HepG2 (cell line): ENCODE measurements at regions not wholly inside any gene's neighbourhood (a gene's known extent, or its start where the extent isn't known, plus 50 kb on each side); places are given as distances from the start of the nearest gene placed in this dataset.

Experiments used
- HMG20B ChIP-seq: conservative IDR thresholded peaks from 2 replicates; pipeline ENCODE4 v1.6.1; 2016; ENCODE audit warnings: missing genetic modification reagents, missing compliant biosample characterization
- HNF4A ChIP-seq: sonication (generic); formaldehyde crosslinking; IDR thresholded peaks from 2 replicates; pipeline ENCODE4 v1.4.0; 2020; ENCODE audit warnings: missing genetic modification reagents
- MAFK ChIP-seq, 2 experiments: IDR thresholded peaks in 1 of 2; conservative IDR thresholded peaks in 1 of 2; 2 replicates each; pipeline ENCODE4 v1.6.1; 2011; ENCODE audit warnings: improper control_type of control experiment in 2 of 2, low read length in 2 of 2
- NFIB ChIP-seq: sonication (generic); formaldehyde crosslinking; IDR thresholded peaks from 2 replicates; pipeline ENCODE4 v1.9.0; 2021; ENCODE audit warnings: missing genetic modification reagents, mild to moderate bottlenecking, borderline replicate concordance
- ZSCAN9 ChIP-seq: IDR thresholded peaks from 2 replicates; pipeline ENCODE4 v1.6.1; 2016; ENCODE audit warnings: borderline replicate concordance
- TF ChIP-seq, protein P1 (sequence below): sonication (generic); formaldehyde crosslinking; IDR thresholded peaks from 2 replicates; pipeline ENCODE4 v1.4.0; 2020; ENCODE audit warnings: missing genetic modification reagents
- TF ChIP-seq, protein P2 (sequence below): sonication (generic); formaldehyde crosslinking; IDR thresholded peaks from 2 replicates; pipeline ENCODE4 v1.4.0; 2020; ENCODE audit warnings: mild to moderate bottlenecking, missing genetic modification reagents
- TF ChIP-seq, protein P3 (sequence below): sonication (generic); formaldehyde crosslinking; IDR thresholded peaks from 2 replicates; pipeline ENCODE4 v1.5.1; 2020; ENCODE audit warnings: missing genetic modification reagents, mild to moderate bottlenecking, borderline replicate concordance

DNA sequence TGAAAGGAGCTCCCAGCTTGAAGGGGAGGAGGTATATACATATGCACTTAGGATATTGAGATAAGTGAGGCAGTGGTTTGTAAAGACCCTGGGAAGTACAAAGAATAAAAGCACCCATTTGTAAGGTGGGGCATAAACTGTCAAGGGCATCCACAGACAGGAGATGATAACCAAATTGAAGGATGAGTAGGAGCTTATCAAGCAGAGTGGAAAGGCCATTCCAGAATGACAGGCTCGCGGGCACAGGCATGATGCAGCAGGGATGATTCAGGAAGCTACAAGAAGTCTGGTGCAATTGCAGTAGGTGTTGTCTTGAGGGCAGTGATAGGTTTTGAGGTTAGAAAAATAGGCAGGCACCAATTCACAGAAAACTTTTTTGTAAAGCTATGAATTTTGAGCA lies 504.8 kb downstream of the PIK3C3 start (continued):
- TF ChIP-seq, protein P1, sequence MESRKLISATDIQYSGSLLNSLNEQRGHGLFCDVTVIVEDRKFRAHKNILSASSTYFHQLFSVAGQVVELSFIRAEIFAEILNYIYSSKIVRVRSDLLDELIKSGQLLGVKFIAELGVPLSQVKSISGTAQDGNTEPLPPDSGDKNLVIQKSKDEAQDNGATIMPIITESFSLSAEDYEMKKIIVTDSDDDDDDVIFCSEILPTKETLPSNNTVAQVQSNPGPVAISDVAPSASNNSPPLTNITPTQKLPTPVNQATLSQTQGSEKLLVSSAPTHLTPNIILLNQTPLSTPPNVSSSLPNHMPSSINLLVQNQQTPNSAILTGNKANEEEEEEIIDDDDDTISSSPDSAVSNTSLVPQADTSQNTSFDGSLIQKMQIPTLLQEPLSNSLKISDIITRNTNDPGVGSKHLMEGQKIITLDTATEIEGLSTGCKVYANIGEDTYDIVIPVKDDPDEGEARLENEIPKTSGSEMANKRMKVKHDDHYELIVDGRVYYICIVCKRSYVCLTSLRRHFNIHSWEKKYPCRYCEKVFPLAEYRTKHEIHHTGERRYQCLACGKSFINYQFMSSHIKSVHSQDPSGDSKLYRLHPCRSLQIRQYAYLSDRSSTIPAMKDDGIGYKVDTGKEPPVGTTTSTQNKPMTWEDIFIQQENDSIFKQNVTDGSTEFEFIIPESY (CRISPR knock-in tag) = no peak
- TF ChIP-seq NFIB (CRISPR knock-in tag) = no peak
- TF ChIP-seq HMG20B (CRISPR knock-in tag) = no peak
- no peak for TF ChIP-seq HNF4A
- TF ChIP-seq, protein P2, sequence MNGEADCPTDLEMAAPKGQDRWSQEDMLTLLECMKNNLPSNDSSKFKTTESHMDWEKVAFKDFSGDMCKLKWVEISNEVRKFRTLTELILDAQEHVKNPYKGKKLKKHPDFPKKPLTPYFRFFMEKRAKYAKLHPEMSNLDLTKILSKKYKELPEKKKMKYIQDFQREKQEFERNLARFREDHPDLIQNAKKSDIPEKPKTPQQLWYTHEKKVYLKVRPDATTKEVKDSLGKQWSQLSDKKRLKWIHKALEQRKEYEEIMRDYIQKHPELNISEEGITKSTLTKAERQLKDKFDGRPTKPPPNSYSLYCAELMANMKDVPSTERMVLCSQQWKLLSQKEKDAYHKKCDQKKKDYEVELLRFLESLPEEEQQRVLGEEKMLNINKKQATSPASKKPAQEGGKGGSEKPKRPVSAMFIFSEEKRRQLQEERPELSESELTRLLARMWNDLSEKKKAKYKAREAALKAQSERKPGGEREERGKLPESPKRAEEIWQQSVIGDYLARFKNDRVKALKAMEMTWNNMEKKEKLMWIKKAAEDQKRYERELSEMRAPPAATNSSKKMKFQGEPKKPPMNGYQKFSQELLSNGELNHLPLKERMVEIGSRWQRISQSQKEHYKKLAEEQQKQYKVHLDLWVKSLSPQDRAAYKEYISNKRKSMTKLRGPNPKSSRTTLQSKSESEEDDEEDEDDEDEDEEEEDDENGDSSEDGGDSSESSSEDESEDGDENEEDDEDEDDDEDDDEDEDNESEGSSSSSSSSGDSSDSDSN = no peak
- no peak for TF ChIP-seq MAFK (conservative IDR thresholded peaks at IDR 0.05 in 1 of 2, IDR thresholded peaks at IDR 0.05 in 1 of 2; ENCODE audit: low read length in 2 of 2)
- no peak for TF ChIP-seq ZSCAN9
- TF ChIP-seq, protein P3, sequence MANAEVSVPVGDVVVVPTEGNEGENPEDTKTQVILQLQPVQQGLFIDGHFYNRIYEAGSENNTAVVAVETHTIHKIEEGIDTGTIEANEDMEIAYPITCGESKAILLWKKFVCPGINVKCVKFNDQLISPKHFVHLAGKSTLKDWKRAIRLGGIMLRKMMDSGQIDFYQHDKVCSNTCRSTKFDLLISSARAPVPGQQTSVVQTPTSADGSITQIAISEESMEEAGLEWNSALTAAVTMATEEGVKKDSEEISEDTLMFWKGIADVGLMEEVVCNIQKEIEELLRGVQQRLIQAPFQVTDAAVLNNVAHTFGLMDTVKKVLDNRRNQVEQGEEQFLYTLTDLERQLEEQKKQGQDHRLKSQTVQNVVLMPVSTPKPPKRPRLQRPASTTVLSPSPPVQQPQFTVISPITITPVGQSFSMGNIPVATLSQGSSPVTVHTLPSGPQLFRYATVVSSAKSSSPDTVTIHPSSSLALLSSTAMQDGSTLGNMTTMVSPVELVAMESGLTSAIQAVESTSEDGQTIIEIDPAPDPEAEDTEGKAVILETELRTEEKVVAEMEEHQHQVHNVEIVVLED (CRISPR knock-in tag) = no peak
